ENCODE measurements at regions not wholly inside any gene's neighbourhood (a gene's known extent, or its start where the extent isn't known, plus 50 kb on each side); places are given as distances from the start of the nearest gene placed in this dataset.

GRCh38 chr11:44454666-44455065, 110.8 kb upstream of the CD82 start:
- no peak for TF ChIP-seq POLR2AphosphoS5 (IDR thresholded peaks at IDR 0.05; ENCODE audit: borderline replicate concordance, low read depth, low read length)
- TF ChIP-seq EZH2 (IDR thresholded peaks at IDR 0.05), result no peak
- no peak for TF ChIP-seq FOXP2 (optimal IDR thresholded peaks at IDR 0.05; ENCODE audit: control extremely low read depth, extremely low read length, insufficient read depth)

Data from SK-N-MC (cell line).